ENCODE measurements at regions not wholly inside any gene's neighbourhood (a gene's known extent, or its start where the extent isn't known, plus 50 kb on each side); places are given as distances from the start of the nearest gene placed in this dataset.

- Histone ChIP-seq H3K9me3 (ENCODE audit: low read depth) (no peaks in the 10 kb centered on the region), H3K27me3 (no peaks in the 10 kb centered on the region), H3F3A (ENCODE audit: low read depth) (no peaks in the 10 kb centered on the region), H4K20me1 (ENCODE audit: low read depth) (no peaks in the 10 kb centered on the region), H3K4me3 (no peak overlapping the region), H3K27ac (no peak overlapping the region), H2AFZ (replicated peaks) (no peak overlapping the region), H3K79me2 (ENCODE audit: low read depth) (no peaks in the 10 kb centered on the region), H3K9ac (no peak overlapping the region), H3K36me3 (no peaks in the 10 kb centered on the region), H3K4me1 (no peaks in the 10 kb centered on the region), H3K4me2 (no peak overlapping the region)
- H3K27me3 Mint-ChIP-seq (ENCODE audit: insufficient read depth, low read depth): peaks cover 12% of the 10 kb centered on the region
- no peaks in the 10 kb centered on the region for H3K36me3 Mint-ChIP-seq
- H3K27ac Mint-ChIP-seq: no peak overlapping the region
- no peaks in the 10 kb centered on the region for H3K4me1 Mint-ChIP-seq
- no peaks in the 10 kb centered on the region for H3K9me3 Mint-ChIP-seq
- no peak overlapping the region for H3K4me3 Mint-ChIP-seq
- TF ChIP-seq CTCF (IDR thresholded peaks at IDR 0.05) (no peak), EZH2phosphoT487 (IDR thresholded peaks at IDR 0.05) (no peak), EZH2 (IDR thresholded peaks at IDR 0.05) (no peak)
- DNase-seq (ENCODE audit: low spot score): no peak
Observed at GRCh38 chr16:11408216-11408615, 63.0 kb downstream of the RMI2 start.

GRCh38 chr16:11409398-11409797, 64.1 kb downstream of the RMI2 start:
- no peaks in the 10 kb centered on the region for H3K27me3 ChIP-seq
- no peaks in the 10 kb centered on the region for H4K20me1 ChIP-seq (ENCODE audit: low read depth)
- Mint-ChIP-seq H3K36me3 (no peaks in the 10 kb centered on the region), H3K4me3 (no peak overlapping the region), H3K27ac (no peak overlapping the region), H3K9me3 (no peaks in the 10 kb centered on the region), H3K4me1 (no peaks in the 10 kb centered on the region), H3K27me3 (ENCODE audit: insufficient read depth, low read depth) (peaks cover 7% of the 10 kb centered on the region)
- H3K9ac ChIP-seq: no peak overlapping the region
- no peak overlapping the region for H3K4me2 ChIP-seq
- no peak overlapping the region for H3K27ac ChIP-seq
- no peaks in the 10 kb centered on the region for H3K4me1 ChIP-seq
- no peaks in the 10 kb centered on the region for H3K9me3 ChIP-seq (ENCODE audit: low read depth)
- H3K4me3 ChIP-seq: no peak overlapping the region
- no peak for DNase-seq (ENCODE audit: low spot score)
- TF ChIP-seq EZH2 (IDR thresholded peaks at IDR 0.05) (no peak), EZH2phosphoT487 (IDR thresholded peaks at IDR 0.05) (no peak), CTCF (IDR thresholded peaks at IDR 0.05) (no peak)
- no peaks in the 10 kb centered on the region for H3K79me2 ChIP-seq (ENCODE audit: low read depth)
- H2AFZ ChIP-seq (replicated peaks): no peak overlapping the region
- no peaks in the 10 kb centered on the region for H3K36me3 ChIP-seq
- H3F3A ChIP-seq (ENCODE audit: low read depth): no peaks in the 10 kb centered on the region

GRCh38 chr16:11410376-11411058, 65.3 kb downstream of the RMI2 start:
- no peak overlapping the region for H3K4me2 ChIP-seq
- Mint-ChIP-seq H3K4me1 (peaks cover 9% of the 10 kb centered on the region), H3K27me3 (ENCODE audit: insufficient read depth, low read depth) (peaks cover 4% of the 10 kb centered on the region), H3K9me3 (no peaks in the 10 kb centered on the region), H3K36me3 (no peaks in the 10 kb centered on the region), H3K27ac (no peak overlapping the region), H3K4me3 (no peak overlapping the region)
- no peaks in the 10 kb centered on the region for H4K20me1 ChIP-seq (ENCODE audit: low read depth)
- H3K4me3 ChIP-seq: no peak overlapping the region
- no peaks in the 10 kb centered on the region for H3K79me2 ChIP-seq (ENCODE audit: low read depth)
- no peak for TF ChIP-seq EZH2phosphoT487 (IDR thresholded peaks at IDR 0.05)
- TF ChIP-seq CTCF (IDR thresholded peaks at IDR 0.05): no peak
- no peak for TF ChIP-seq EZH2 (IDR thresholded peaks at IDR 0.05)
- no peak overlapping the region for H3K27ac ChIP-seq
- H2AFZ ChIP-seq (replicated peaks): no peak overlapping the region
- DNase-seq (ENCODE audit: low spot score): no peak
- no peaks in the 10 kb centered on the region for H3K9me3 ChIP-seq (ENCODE audit: low read depth)
- peaks cover 6% of the 10 kb centered on the region for H3K4me1 ChIP-seq
- H3F3A ChIP-seq (ENCODE audit: low read depth): no peaks in the 10 kb centered on the region
- H3K36me3 ChIP-seq: no peaks in the 10 kb centered on the region
- H3K27me3 ChIP-seq: no peaks in the 10 kb centered on the region
- no peak overlapping the region for H3K9ac ChIP-seq
